DND-41 (cell line): ENCODE measurements at regions not wholly inside any gene's neighbourhood (a gene's known extent, or its start where the extent isn't known, plus 50 kb on each side); places are given as distances from the start of the nearest gene placed in this dataset.

ENCODE experiments used
- CTCF ChIP-seq: IDR thresholded peaks from 2 replicates; pipeline ENCODE4 v1.5.1; 2012; ENCODE audit warnings: borderline replicate concordance, low read length, moderate library complexity, mild to moderate bottlenecking; ENCODE audit not compliant: poor library complexity, severe bottlenecking; ENCODE audit errors: extremely low read depth
- EZH2 ChIP-seq: IDR thresholded peaks from 3 replicates; pipeline ENCODE4 v1.6.1; 2012; ENCODE audit warnings: borderline replicate concordance, low read depth, mild to moderate bottlenecking, moderate library complexity, low read length, inconsistent platforms; ENCODE audit not compliant: severe bottlenecking

- TF ChIP-seq CTCF = no peak
- TF ChIP-seq EZH2 = no peak
Observed at GRCh38 chr16:74199066-74199841, 97.4 kb upstream of the PSMD7 start.
